WTC11 (cell line): ENCODE measurements at regions not wholly inside any gene's neighbourhood (a gene's known extent, or its start where the extent isn't known, plus 50 kb on each side); places are given as distances from the start of the nearest gene placed in this dataset.

Source experiments
- ATAC-seq: fragments of 200-7000 bp; cut with Tn5 transposase; 2 replicates; pipeline ENCODE4 v1.10.0; 2021; ENCODE audit warnings: mild to moderate bottlenecking, moderate library complexity
- CTCF ChIA-PET: fragments of 300-600 bp; sonication (Branson Sonifier 250); formaldehyde crosslinking; loops from one replicate; lab custom pipeline; 2021; ENCODE audit warnings: antibody characterized with exemption; lab: Charles Lee
- POLR2A ChIA-PET: fragments of 350-600 bp; sonication (Branson Sonifier 250); formaldehyde crosslinking; loops from one replicate; lab custom pipeline; 2021; ENCODE audit warnings: antibody characterized with exemption; lab: Charles Lee
- DNase-seq: peaks from one replicate; pipeline ENCODE4 v3.0.0; 2021; ENCODE audit warnings: low spot score
- H3K27ac Mint-ChIP-seq: 2 replicates; pipeline ENCODE4 v1.8.0; 2021; ENCODE audit warnings: mixed read lengths
- H3K27me3 Mint-ChIP-seq: 2 replicates; pipeline ENCODE4 v1.8.0; 2021; ENCODE audit warnings: low read depth, mild to moderate bottlenecking, moderate library complexity, mixed read lengths
- H3K36me3 Mint-ChIP-seq: 2 replicates; pipeline ENCODE4 v1.8.0; 2021; ENCODE audit warnings: mixed read lengths
- H3K4me1 Mint-ChIP-seq: 2 replicates; pipeline ENCODE4 v1.8.0; 2022; ENCODE audit warnings: mixed read lengths
- H3K4me3 Mint-ChIP-seq: 2 replicates; pipeline ENCODE4 v1.8.0; 2021; ENCODE audit warnings: mild to moderate bottlenecking, moderate library complexity, mixed read lengths
- H3K9me3 Mint-ChIP-seq: 2 replicates; pipeline ENCODE4 v1.8.0; 2021; ENCODE audit warnings: mixed read lengths
- ATF3 ChIP-seq: sonication (generic); formaldehyde crosslinking; conservative IDR thresholded peaks from 2 replicates; pipeline ENCODE4 v1.8.1; 2022; ENCODE audit warnings: mild to moderate bottlenecking, missing genetic modification reagents
- CREB1 ChIP-seq: sonication (generic); formaldehyde crosslinking; IDR thresholded peaks from 2 replicates; pipeline ENCODE4 v1.8.0; 2023; ENCODE audit warnings: mild to moderate bottlenecking, missing genetic modification reagents
- CREM ChIP-seq: sonication (generic); formaldehyde crosslinking; IDR thresholded peaks from 2 replicates; pipeline ENCODE4 v1.8.1; 2022; ENCODE audit warnings: mild to moderate bottlenecking, missing genetic modification reagents, moderate library complexity
- E2F5 ChIP-seq: sonication (generic); formaldehyde crosslinking; IDR thresholded peaks from 2 replicates; pipeline ENCODE4 v1.8.1; 2022; ENCODE audit warnings: mild to moderate bottlenecking, moderate library complexity, missing genetic modification reagents
- GABPB1 ChIP-seq: sonication (generic); formaldehyde crosslinking; IDR thresholded peaks from 2 replicates; pipeline ENCODE4 v1.8.1; 2023; ENCODE audit warnings: mild to moderate bottlenecking, missing genetic modification reagents
- IRF2 ChIP-seq: sonication (generic); formaldehyde crosslinking; IDR thresholded peaks from 2 replicates; pipeline ENCODE4 v1.8.0; 2022; ENCODE audit warnings: low read depth, missing genetic modification reagents, borderline replicate concordance
- MXD4 ChIP-seq: fragments of 250-450 bp; sonication (Bioruptor Pico); IDR thresholded peaks from 2 replicates; pipeline ENCODE4 v1.8.0; 2021; ENCODE audit warnings: mild to moderate bottlenecking, moderate library complexity, borderline replicate concordance
- NFATC4 ChIP-seq: fragments of 250-450 bp; sonication (Bioruptor Pico); IDR thresholded peaks from 2 replicates; pipeline ENCODE4 v1.9.0; 2021; ENCODE audit warnings: mild to moderate bottlenecking
- NR1H2 ChIP-seq: sonication (generic); formaldehyde crosslinking; IDR thresholded peaks from 2 replicates; pipeline ENCODE4 v1.9.0; 2021; ENCODE audit warnings: mild to moderate bottlenecking, moderate library complexity, missing genetic modification reagents
- NR2C2 ChIP-seq: sonication (generic); formaldehyde crosslinking; IDR thresholded peaks from 2 replicates; pipeline ENCODE4 v1.8.0; 2022; ENCODE audit warnings: mild to moderate bottlenecking, missing genetic modification reagents
- OVOL2 ChIP-seq: fragments of 250-450 bp; sonication (Bioruptor Pico); IDR thresholded peaks from 2 replicates; pipeline ENCODE4 v1.9.0; 2021; ENCODE audit warnings: mild to moderate bottlenecking, borderline replicate concordance
- PRRX2 ChIP-seq: fragments of 250-450 bp; sonication (Bioruptor Pico); IDR thresholded peaks from 2 replicates; pipeline ENCODE4 v1.8.0; 2021; ENCODE audit warnings: mild to moderate bottlenecking
- RORB ChIP-seq: fragments of 250-450 bp; sonication (Bioruptor Pico); IDR thresholded peaks from 2 replicates; pipeline ENCODE4 v1.9.0; 2021; ENCODE audit warnings: mild to moderate bottlenecking
- TCF7 ChIP-seq: sonication (generic); formaldehyde crosslinking; IDR thresholded peaks from 2 replicates; pipeline ENCODE4 v1.8.0; 2022; ENCODE audit warnings: mild to moderate bottlenecking, low read depth, missing genetic modification reagents, moderate library complexity
- ZNF232 ChIP-seq: sonication (generic); formaldehyde crosslinking; IDR thresholded peaks from 2 replicates; pipeline ENCODE4 v1.8.0; 2022; ENCODE audit warnings: mild to moderate bottlenecking, missing genetic modification reagents
- ZNF281 ChIP-seq: sonication (generic); formaldehyde crosslinking; IDR thresholded peaks from 2 replicates; pipeline ENCODE4 v1.8.0; 2023; ENCODE audit warnings: mild to moderate bottlenecking, missing genetic modification reagents
- ZNF317 ChIP-seq: sonication (generic); formaldehyde crosslinking; IDR thresholded peaks from 2 replicates; pipeline ENCODE4 v1.8.1; 2023; ENCODE audit warnings: low read depth, mild to moderate bottlenecking, moderate library complexity, missing genetic modification reagents, borderline replicate concordance
- ZNF423 ChIP-seq: fragments of 250-450 bp; sonication (Bioruptor Pico); IDR thresholded peaks from 2 replicates; pipeline ENCODE4 v2.1.2; 2022; ENCODE audit warnings: mild to moderate bottlenecking, moderate library complexity
- ZNF671 ChIP-seq: fragments of 250-450 bp; sonication (Bioruptor Pico); IDR thresholded peaks from 2 replicates; pipeline ENCODE4 v1.8.0; 2021; ENCODE audit warnings: mild to moderate bottlenecking
- TF ChIP-seq, protein P1 (sequence below): fragments of 250-450 bp; sonication (Bioruptor Pico); IDR thresholded peaks from 2 replicates; pipeline ENCODE4 v1.8.0; 2021; ENCODE audit warnings: mild to moderate bottlenecking
- TF ChIP-seq, protein P2 (sequence below): sonication (generic); formaldehyde crosslinking; IDR thresholded peaks from 2 replicates; pipeline ENCODE4 v1.8.0; 2022; ENCODE audit warnings: mild to moderate bottlenecking, missing genetic modification reagents

DNA sequence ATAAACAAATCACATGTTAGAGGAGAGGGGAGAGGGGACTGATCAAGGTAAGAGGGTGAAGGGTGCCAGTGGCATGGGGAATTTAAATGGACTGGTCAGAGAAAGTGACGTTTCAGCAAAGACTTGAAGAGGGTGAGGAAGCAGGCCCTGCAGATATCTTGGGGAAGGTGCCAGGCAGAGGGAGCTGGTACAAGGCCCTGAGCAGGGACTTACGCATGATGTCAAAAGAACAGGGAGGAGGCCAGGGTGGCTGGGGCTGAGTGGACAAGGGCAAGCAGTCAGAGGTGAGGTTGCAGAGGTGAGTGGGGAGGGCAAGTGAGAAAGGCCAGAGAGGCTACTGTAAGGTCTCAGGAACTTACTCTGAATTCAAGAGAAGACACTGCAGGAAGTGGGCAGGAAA lies 53.3 kb upstream of the RMP24 start:
- no peak for ATAC-seq
- H3K9me3 Mint-ChIP-seq, result no peaks in the 10 kb centered on the region; the same call in 1 of the 2 replicates
- no peak overlapping the region for H3K27ac Mint-ChIP-seq
- no peaks in the 10 kb centered on the region for H3K27me3 Mint-ChIP-seq
- no peak overlapping the region for H3K4me3 Mint-ChIP-seq
- no peak for DNase-seq
- POLR2A ChIA-PET, result no interaction called here
- peaks cover 19% of the 10 kb centered on the region for H3K4me1 Mint-ChIP-seq
- peaks cover 16% of the 10 kb centered on the region for H3K36me3 Mint-ChIP-seq
- TF ChIP-seq OVOL2 (CRISPR knock-in tag), result no peak
- TF ChIP-seq, protein P1, sequence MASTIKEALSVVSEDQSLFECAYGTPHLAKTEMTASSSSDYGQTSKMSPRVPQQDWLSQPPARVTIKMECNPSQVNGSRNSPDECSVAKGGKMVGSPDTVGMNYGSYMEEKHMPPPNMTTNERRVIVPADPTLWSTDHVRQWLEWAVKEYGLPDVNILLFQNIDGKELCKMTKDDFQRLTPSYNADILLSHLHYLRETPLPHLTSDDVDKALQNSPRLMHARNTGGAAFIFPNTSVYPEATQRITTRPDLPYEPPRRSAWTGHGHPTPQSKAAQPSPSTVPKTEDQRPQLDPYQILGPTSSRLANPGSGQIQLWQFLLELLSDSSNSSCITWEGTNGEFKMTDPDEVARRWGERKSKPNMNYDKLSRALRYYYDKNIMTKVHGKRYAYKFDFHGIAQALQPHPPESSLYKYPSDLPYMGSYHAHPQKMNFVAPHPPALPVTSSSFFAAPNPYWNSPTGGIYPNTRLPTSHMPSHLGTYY (CRISPR knock-in tag), result no peak
- TF ChIP-seq ZNF281 (CRISPR knock-in tag), result no peak
- TF ChIP-seq MXD4 (CRISPR knock-in tag), result no peak
- TF ChIP-seq, all 79 proteins: peak for 0
- CTCF ChIA-PET, result interaction anchor here (1.7 kb wide), 1 partner anchor 163 kb away, joined by 5 read pairs; no protein-coding TSS in a partner anchor

- TF ChIP-seq IRF2 (CRISPR knock-in tag) (no peak), ZNF317 (CRISPR knock-in tag) (no peak), ZNF423 (CRISPR knock-in tag) (no peak), ATF3 (CRISPR knock-in tag) (no peak), CREB1 (CRISPR knock-in tag) (no peak), ZNF232 (CRISPR knock-in tag) (no peak), GABPB1 (CRISPR knock-in tag) (no peak), CREM (no peak), NFATC4 (no peak), NR1H2 (CRISPR knock-in tag) (no peak), E2F5 (no peak), TCF7 (CRISPR knock-in tag) (no peak), PRRX2 (CRISPR knock-in tag) (no peak), ZNF281 (CRISPR knock-in tag) (no peak), RORB (no peak), ZNF671 (CRISPR knock-in tag) (no peak), NR2C2 (CRISPR knock-in tag) (no peak)
- TF ChIP-seq, protein P2, sequence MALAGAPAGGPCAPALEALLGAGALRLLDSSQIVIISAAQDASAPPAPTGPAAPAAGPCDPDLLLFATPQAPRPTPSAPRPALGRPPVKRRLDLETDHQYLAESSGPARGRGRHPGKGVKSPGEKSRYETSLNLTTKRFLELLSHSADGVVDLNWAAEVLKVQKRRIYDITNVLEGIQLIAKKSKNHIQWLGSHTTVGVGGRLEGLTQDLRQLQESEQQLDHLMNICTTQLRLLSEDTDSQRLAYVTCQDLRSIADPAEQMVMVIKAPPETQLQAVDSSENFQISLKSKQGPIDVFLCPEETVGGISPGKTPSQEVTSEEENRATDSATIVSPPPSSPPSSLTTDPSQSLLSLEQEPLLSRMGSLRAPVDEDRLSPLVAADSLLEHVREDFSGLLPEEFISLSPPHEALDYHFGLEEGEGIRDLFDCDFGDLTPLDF (CRISPR knock-in tag), result no peak
- ATAC-seq (no peak), DNase-seq (no peak)
- Mint-ChIP-seq H3K27me3 (no peaks in the 10 kb centered on the region), H3K4me3 (no peak overlapping the region), H3K36me3 (peaks cover 17% of the 10 kb centered on the region), H3K27ac (no peak overlapping the region), H3K4me1 (peaks cover 29% of the 10 kb centered on the region), H3K9me3 (no peaks in the 10 kb centered on the region; the same call in 1 of the 2 replicates)
- POLR2A ChIA-PET, result no interaction called here
- CTCF ChIA-PET, result no interaction called here
Measured at GRCh38 chr18:35920623-35921022, 51.9 kb upstream of the RMP24 start.
